ENCODE measurements at regions not wholly inside any gene's neighbourhood (a gene's known extent, or its start where the extent isn't known, plus 50 kb on each side); places are given as distances from the start of the nearest gene placed in this dataset.

DNA sequence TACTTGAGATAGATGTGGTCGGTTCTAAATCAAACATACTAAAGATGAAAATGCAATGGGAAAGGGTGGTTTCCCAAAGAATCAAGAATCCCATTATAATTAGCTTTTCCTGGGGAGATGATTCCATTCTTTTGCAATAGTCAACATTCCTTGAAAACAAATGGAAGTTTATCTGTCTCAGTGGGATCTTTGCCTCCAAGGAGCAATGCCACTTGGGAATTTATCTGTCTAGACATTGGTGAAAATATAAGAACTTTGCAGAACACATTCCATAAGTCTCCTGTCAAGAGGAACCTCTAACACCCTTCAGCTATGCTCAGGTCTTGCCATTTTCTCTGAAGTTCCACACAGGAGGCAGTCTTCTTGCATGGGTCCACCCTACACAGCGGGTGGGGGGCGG is 152.5 kb downstream of the KCTD12 start:
- TF ChIP-seq FOXP2 (optimal IDR thresholded peaks at IDR 0.05; ENCODE audit: control extremely low read depth, extremely low read length, insufficient read depth) (no peak), POLR2AphosphoS5 (IDR thresholded peaks at IDR 0.05; ENCODE audit: borderline replicate concordance, low read depth, low read length) (no peak), EZH2 (IDR thresholded peaks at IDR 0.05) (no peak)
